Muscle of leg (tissue), 3 donors: ENCODE measurements at regions not wholly inside any gene's neighbourhood (a gene's known extent, or its start where the extent isn't known, plus 50 kb on each side); places are given as distances from the start of the nearest gene placed in this dataset.

Experiments used
- DNase-seq: peaks from one replicate; pipeline ENCODE4 v3.0.0; 2013
- H3K27ac ChIP-seq: one replicate; pipeline ENCODE4 v1.5.1; 2013; ENCODE audit warnings: mild to moderate bottlenecking, low read length, control low read depth
- H3K27me3 ChIP-seq: one replicate; pipeline ENCODE4 v1.6.1; 2013; ENCODE audit warnings: low read length; ENCODE audit not compliant: control insufficient read depth, insufficient read depth
- H3K36me3 ChIP-seq: one replicate; pipeline ENCODE4 v1.6.1; 2013; ENCODE audit warnings: low read length; ENCODE audit not compliant: control insufficient read depth, insufficient read depth
- H3K4me1 ChIP-seq: one replicate; pipeline ENCODE4 v1.6.1; 2013; ENCODE audit warnings: low read length; ENCODE audit not compliant: control insufficient read depth, insufficient read depth
- H3K4me3 ChIP-seq: one replicate; pipeline ENCODE4 v1.5.1; 2013; ENCODE audit warnings: low read length, control low read depth
- H3K9me3 ChIP-seq: replicated peaks from 2 replicates; pipeline ENCODE4 v1.6.1; 2013; ENCODE audit warnings: low read depth, low read length; ENCODE audit not compliant: control insufficient read depth
- WGBS: methylation state at CpG from one replicate; pipeline ENCODE4 v1.1.5; 2013; ENCODE audit warnings: missing lambda C conversion rate; ENCODE audit not compliant: insufficient coverage; 5-methylcytosine and 5-hydroxymethylcytosine counted together

GRCh38 chr5:3033033-3033755 lies 281.7 kb upstream of the IRX2 start:
- H3K27me3 ChIP-seq: peaks cover 4% of the 10 kb centered on the region
- 81% methylated on average over 4 of the region's 12 CpGs for WGBS
- no peaks in the 10 kb centered on the region for H3K4me1 ChIP-seq
- no peak for DNase-seq
- no peak overlapping the region for H3K4me3 ChIP-seq
- H3K36me3 ChIP-seq: no peaks in the 10 kb centered on the region
- no peaks in the 10 kb centered on the region for H3K9me3 ChIP-seq
- no peak overlapping the region for H3K27ac ChIP-seq

- H3K27me3 ChIP-seq: peaks cover 4% of the 10 kb centered on the region
- no peaks in the 10 kb centered on the region for H3K9me3 ChIP-seq
- H3K36me3 ChIP-seq: no peaks in the 10 kb centered on the region
- H3K4me3 ChIP-seq: no peak overlapping the region
- no CpG with 5 or more reads among the region's 6 CpGs for WGBS
- H3K4me1 ChIP-seq: no peaks in the 10 kb centered on the region
- DNase-seq: no peak
- H3K27ac ChIP-seq: no peak overlapping the region
Measured at GRCh38 chr5:3032513-3032912, 281.0 kb upstream of the IRX2 start.

- H3K36me3 ChIP-seq: no peaks in the 10 kb centered on the region
- H3K27ac ChIP-seq: no peak overlapping the region
- no peak for DNase-seq
- no peaks in the 10 kb centered on the region for H3K4me1 ChIP-seq
- peaks cover 4% of the 10 kb centered on the region for H3K27me3 ChIP-seq
- H3K4me3 ChIP-seq: no peak overlapping the region
- 81% methylated on average over 8 of the region's 16 CpGs for WGBS
- H3K9me3 ChIP-seq: no peaks in the 10 kb centered on the region
Measured at GRCh38 chr5:3031733-3032378, 280.4 kb upstream of the IRX2 start.

GRCh38 chr5:3030511-3031165 lies 279.2 kb upstream of the IRX2 start:
- WGBS: 91% methylated on average over 15 of the region's 21 CpGs
- H3K4me3 ChIP-seq: no peak overlapping the region
- H3K36me3 ChIP-seq: no peaks in the 10 kb centered on the region
- peaks cover 4% of the 10 kb centered on the region for H3K27me3 ChIP-seq
- H3K27ac ChIP-seq: no peak overlapping the region
- H3K9me3 ChIP-seq: no peaks in the 10 kb centered on the region
- H3K4me1 ChIP-seq: no peaks in the 10 kb centered on the region
- no peak for DNase-seq

- 87% methylated on average over 9 of the region's 9 CpGs for WGBS
- Histone ChIP-seq H3K27me3 (peaks cover 6% of the 10 kb centered on the region), H3K36me3 (no peaks in the 10 kb centered on the region), H3K9me3 (no peaks in the 10 kb centered on the region), H3K4me3 (no peak overlapping the region), H3K27ac (no peak overlapping the region), H3K4me1 (no peaks in the 10 kb centered on the region)
- DNase-seq: no peak
Measured at GRCh38 chr5:3029396-3029795, 277.9 kb upstream of the IRX2 start.

GRCh38 chr5:3027866-3028635 lies 276.6 kb upstream of the IRX2 start:
- Histone ChIP-seq H3K36me3 (no peaks in the 10 kb centered on the region), H3K4me3 (no peak overlapping the region), H3K9me3 (no peaks in the 10 kb centered on the region), H3K4me1 (no peaks in the 10 kb centered on the region), H3K27me3 (peaks cover 2% of the 10 kb centered on the region), H3K27ac (no peak overlapping the region)
- DNase-seq: no peak
- whole genome bisulfite sequencing: 91% methylated on average over 17 of the region's 23 CpGs

- Histone ChIP-seq H3K4me3 (no peak overlapping the region), H3K4me1 (no peaks in the 10 kb centered on the region), H3K9me3 (no peaks in the 10 kb centered on the region), H3K27ac (no peak overlapping the region), H3K27me3 (peaks cover 4% of the 10 kb centered on the region), H3K36me3 (no peaks in the 10 kb centered on the region)
- no peak for DNase-seq
- WGBS: 84% methylated on average over 14 of the region's 17 CpGs
Measured at GRCh38 chr5:3027185-3027865, 275.8 kb upstream of the IRX2 start.

GRCh38 chr5:3026651-3027050 lies 275.2 kb upstream of the IRX2 start:
- H3K36me3 ChIP-seq: no peaks in the 10 kb centered on the region
- 95% methylated on average over 7 of the region's 7 CpGs for WGBS
- DNase-seq: no peak
- peaks cover 4% of the 10 kb centered on the region for H3K27me3 ChIP-seq
- no peak overlapping the region for H3K4me3 ChIP-seq
- no peak overlapping the region for H3K27ac ChIP-seq
- H3K9me3 ChIP-seq: no peaks in the 10 kb centered on the region
- H3K4me1 ChIP-seq: no peaks in the 10 kb centered on the region

- WGBS: 77% methylated on average over 7 of the region's 9 CpGs
- Histone ChIP-seq H3K36me3 (no peaks in the 10 kb centered on the region), H3K4me3 (no peak overlapping the region)
Measured at GRCh38 chr5:3026099-3026498, 274.6 kb upstream of the IRX2 start.

More at GRCh38 chr5:3026099-3026498, 274.6 kb upstream of the IRX2 start:
- Histone ChIP-seq H3K27ac (no peak overlapping the region), H3K27me3 (peaks cover 4% of the 10 kb centered on the region), H3K9me3 (no peaks in the 10 kb centered on the region), H3K4me1 (no peaks in the 10 kb centered on the region)
- DNase-seq: no peak
